KMS-11 (cell line): ENCODE measurements at regions not wholly inside any gene's neighbourhood (a gene's known extent, or its start where the extent isn't known, plus 50 kb on each side); places are given as distances from the start of the nearest gene placed in this dataset.

ENCODE experiments used
- H2AFZ ChIP-seq: fragments of 200-600 bp; sonication (generic); 2 replicates; pipeline ENCODE4 v1.6.1; 2016; ENCODE audit warnings: antibody characterized with exemption, mixed run types, low read depth
- H3K27ac ChIP-seq: fragments of 200-600 bp; sonication (generic); 2 replicates; pipeline ENCODE4 v1.6.1; 2016; ENCODE audit warnings: mild to moderate bottlenecking, mixed run types
- H3K27me3 ChIP-seq: fragments of 200-600 bp; sonication (generic); 2 replicates; pipeline ENCODE4 v1.6.1; 2017; ENCODE audit warnings: mild to moderate bottlenecking, low read depth, mixed run types, moderate library complexity; ENCODE audit not compliant: insufficient read depth
- H3K36me3 ChIP-seq: fragments of 200-600 bp; sonication (generic); 2 replicates; pipeline ENCODE4 v1.6.1; 2017; ENCODE audit warnings: mild to moderate bottlenecking, mixed run types; ENCODE audit not compliant: insufficient read depth
- H3K4me1 ChIP-seq: fragments of 200-600 bp; sonication (generic); 2 replicates; pipeline ENCODE4 v1.6.1; 2016; ENCODE audit warnings: mild to moderate bottlenecking, low read depth, mixed run types; ENCODE audit not compliant: poor library complexity, severe bottlenecking
- H3K4me2 ChIP-seq: fragments of 200-600 bp; sonication (generic); 2 replicates; pipeline ENCODE4 v1.7.0; 2016; ENCODE audit warnings: mild to moderate bottlenecking, mixed run types
- H3K4me3 ChIP-seq: fragments of 200-600 bp; sonication (generic); IDR thresholded peaks from 2 replicates; pipeline ENCODE4 v1.6.1; 2017; ENCODE audit warnings: low read depth, low read length, mixed read lengths; ENCODE audit not compliant: insufficient read depth
- H3K79me2 ChIP-seq: fragments of 200-600 bp; sonication (generic); 2 replicates; pipeline ENCODE4 v1.6.1; 2016; ENCODE audit warnings: low read depth, mixed run types; ENCODE audit not compliant: insufficient read depth
- H3K9ac ChIP-seq: fragments of 200-600 bp; sonication (generic); 2 replicates; pipeline ENCODE4 v1.6.1; 2016; ENCODE audit warnings: mild to moderate bottlenecking, mixed run types
- H4K20me1 ChIP-seq: fragments of 200-600 bp; sonication (generic); 2 replicates; pipeline ENCODE4 v1.6.1; 2016; ENCODE audit warnings: mild to moderate bottlenecking, mixed run types; ENCODE audit not compliant: insufficient read depth
- TF ChIP-seq, protein P1 (sequence below): fragments of 200-600 bp; sonication (generic); conservative IDR thresholded peaks from 2 replicates; pipeline ENCODE4 v1.6.1; 2017; ENCODE audit warnings: low read depth, mild to moderate bottlenecking, antibody characterized with exemption, low read length, moderate library complexity, mixed read lengths

DNA sequence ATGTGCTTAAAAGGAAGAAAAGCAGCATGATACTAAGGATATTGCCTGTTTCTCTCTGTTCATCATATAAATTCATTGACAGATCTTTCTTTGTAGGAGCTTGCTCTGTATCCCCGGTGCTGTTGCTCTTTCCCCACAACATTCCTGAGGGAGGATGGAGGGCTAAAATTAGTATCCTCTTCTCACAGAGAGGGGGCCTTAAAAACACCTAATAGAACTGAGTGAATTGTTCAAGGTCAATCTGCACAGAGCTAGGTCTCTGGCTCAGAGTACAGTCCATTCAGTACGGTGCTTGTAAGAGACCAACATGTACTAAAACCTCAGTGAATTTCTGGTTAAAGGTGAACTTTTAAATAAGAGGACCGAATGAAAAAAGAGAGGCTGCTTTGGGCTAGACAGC is 88.7 kb downstream of the PALM2AKAP2 start:
- H3K36me3 ChIP-seq = no peaks in the 10 kb centered on the region
- H3K4me2 ChIP-seq = no peak overlapping the region
- TF ChIP-seq, protein P1, sequence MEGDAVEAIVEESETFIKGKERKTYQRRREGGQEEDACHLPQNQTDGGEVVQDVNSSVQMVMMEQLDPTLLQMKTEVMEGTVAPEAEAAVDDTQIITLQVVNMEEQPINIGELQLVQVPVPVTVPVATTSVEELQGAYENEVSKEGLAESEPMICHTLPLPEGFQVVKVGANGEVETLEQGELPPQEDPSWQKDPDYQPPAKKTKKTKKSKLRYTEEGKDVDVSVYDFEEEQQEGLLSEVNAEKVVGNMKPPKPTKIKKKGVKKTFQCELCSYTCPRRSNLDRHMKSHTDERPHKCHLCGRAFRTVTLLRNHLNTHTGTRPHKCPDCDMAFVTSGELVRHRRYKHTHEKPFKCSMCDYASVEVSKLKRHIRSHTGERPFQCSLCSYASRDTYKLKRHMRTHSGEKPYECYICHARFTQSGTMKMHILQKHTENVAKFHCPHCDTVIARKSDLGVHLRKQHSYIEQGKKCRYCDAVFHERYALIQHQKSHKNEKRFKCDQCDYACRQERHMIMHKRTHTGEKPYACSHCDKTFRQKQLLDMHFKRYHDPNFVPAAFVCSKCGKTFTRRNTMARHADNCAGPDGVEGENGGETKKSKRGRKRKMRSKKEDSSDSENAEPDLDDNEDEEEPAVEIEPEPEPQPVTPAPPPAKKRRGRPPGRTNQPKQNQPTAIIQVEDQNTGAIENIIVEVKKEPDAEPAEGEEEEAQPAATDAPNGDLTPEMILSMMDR = no peak
- H2AFZ ChIP-seq = no peak overlapping the region
- H4K20me1 ChIP-seq = no peaks in the 10 kb centered on the region
- H3K27me3 ChIP-seq = no peaks in the 10 kb centered on the region
- no peaks in the 10 kb centered on the region for H3K4me1 ChIP-seq
- no peak overlapping the region for H3K9ac ChIP-seq
- H3K27ac ChIP-seq = no peak overlapping the region
- H3K4me3 ChIP-seq = no peak overlapping the region
- H3K79me2 ChIP-seq = no peaks in the 10 kb centered on the region

DNA sequence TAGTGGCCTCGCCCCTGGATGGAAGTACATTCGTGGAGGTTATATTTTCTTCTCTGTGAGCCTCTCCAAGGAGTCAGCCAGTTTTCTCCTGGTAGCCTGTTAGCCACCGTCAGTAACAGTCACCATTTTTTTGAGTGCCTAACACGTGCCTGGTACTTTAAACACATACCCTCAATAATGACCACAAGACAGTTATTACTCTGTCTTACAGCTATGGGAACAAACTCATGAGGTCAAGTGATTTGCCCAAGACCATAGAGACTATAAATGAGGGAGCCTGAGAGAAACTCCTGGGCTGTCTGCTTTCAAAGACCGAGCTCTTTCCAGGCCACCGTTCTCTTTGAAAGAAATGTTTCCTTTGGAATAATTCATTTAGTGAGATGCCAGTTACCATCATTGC is 90.4 kb downstream of the PALM2AKAP2 start:
- Histone ChIP-seq H3K4me2 (no peak overlapping the region), H3K27me3 (no peaks in the 10 kb centered on the region), H3K9ac (no peak overlapping the region), H3K4me1 (no peaks in the 10 kb centered on the region), H2AFZ (no peak overlapping the region), H3K79me2 (no peaks in the 10 kb centered on the region), H3K27ac (no peak overlapping the region), H3K36me3 (no peaks in the 10 kb centered on the region), H3K4me3 (no peak overlapping the region), H4K20me1 (no peaks in the 10 kb centered on the region)
- TF ChIP-seq, protein P1 = no peak

DNA sequence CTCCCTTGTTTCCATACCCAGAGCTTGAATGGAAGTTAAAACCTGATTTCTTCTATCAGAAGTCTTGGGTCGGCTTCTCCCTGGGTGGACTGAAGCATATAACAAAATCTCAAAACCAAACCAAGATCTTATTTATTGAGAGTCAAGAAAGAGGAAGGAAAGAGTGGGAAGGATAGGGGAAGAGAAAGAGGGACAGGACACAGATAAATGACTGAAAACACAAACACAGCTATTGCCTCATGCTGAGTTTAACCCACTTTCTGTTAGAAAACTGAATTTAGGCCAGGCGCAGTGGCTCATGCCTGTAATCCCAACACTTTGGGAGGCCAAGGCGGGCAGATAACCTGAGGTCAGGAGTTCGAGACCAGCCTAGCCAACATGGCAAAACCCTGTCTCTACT is 92.9 kb downstream of the PALM2AKAP2 start:
- Histone ChIP-seq H3K9ac (no peak overlapping the region), H2AFZ (no peak overlapping the region), H3K79me2 (no peaks in the 10 kb centered on the region), H3K36me3 (no peaks in the 10 kb centered on the region), H3K27ac (no peak overlapping the region), H3K4me1 (no peaks in the 10 kb centered on the region), H3K4me3 (no peak overlapping the region), H3K27me3 (no peaks in the 10 kb centered on the region), H4K20me1 (no peaks in the 10 kb centered on the region), H3K4me2 (no peak overlapping the region)
- TF ChIP-seq, protein P1 = no peak

DNA sequence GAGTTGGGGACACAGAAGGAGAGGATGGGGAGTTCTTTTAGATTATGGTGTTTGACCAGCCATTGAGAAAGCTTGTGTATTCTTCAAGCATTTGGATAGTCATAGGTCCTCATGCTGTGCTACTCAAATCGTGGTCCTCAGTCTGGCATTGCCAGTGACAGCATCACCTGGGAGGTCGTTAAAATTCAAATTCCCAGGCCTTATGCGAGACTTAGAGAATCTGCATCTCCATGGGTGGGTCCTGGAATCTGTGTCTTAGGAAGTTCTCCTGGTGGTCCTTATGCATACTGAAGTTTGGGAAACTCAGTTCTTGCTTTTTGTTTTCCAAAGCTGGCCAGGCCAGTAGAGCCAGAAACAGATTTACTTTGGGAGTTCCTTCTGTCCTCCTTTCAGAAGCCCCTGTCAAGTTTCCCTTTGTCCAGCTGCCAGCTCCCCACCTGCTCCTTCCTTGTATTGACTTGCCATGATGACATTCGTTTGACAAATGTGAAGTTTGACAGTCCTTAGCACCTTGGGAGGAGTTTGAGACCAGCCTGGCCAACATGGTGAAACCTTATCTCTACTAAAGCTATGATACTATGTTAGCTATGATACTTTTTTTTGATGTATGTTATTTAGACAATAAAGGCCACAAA is 95.6 kb downstream of the PALM2AKAP2 start:
- Histone ChIP-seq H3K27me3 (no peaks in the 10 kb centered on the region), H4K20me1 (no peaks in the 10 kb centered on the region), H3K4me3 (no peak overlapping the region), H3K36me3 (no peaks in the 10 kb centered on the region), H2AFZ (no peak overlapping the region), H3K4me2 (no peak overlapping the region), H3K79me2 (no peaks in the 10 kb centered on the region), H3K27ac (no peak overlapping the region), H3K9ac (no peak overlapping the region), H3K4me1 (no peaks in the 10 kb centered on the region)
- TF ChIP-seq, protein P1 = no peak
